ENCODE measurements at regions not wholly inside any gene's neighbourhood (a gene's known extent, or its start where the extent isn't known, plus 50 kb on each side); places are given as distances from the start of the nearest gene placed in this dataset.

DNA sequence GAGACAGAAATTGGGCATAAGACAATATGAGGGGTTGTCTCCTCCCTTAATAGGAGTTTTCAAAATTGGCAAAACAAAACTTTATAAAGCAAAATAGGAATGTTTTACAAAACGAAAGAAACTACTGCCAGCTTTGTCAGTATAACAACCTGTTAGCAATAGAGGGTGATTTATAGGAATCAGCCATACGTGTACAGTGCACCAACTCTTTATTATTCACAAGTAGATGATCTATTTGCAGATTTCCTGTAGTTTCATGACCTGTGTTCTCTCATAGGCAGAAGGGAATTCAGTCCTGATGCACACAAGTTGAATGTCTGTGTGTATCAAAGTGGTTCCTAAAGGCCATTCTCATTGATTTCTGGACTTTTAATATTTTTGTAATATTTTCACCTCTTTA is 116.3 kb downstream of the MFAP3L start:
- no peak for TF ChIP-seq CTCF (IDR thresholded peaks at IDR 0.05)
- no peak for TF ChIP-seq POLR2A (IDR thresholded peaks at IDR 0.05)
- 42 to 53% methylated on average over 2 of the region's 2 CpGs for WGBS, 2 donors
- intact Hi-C loops (cut with DNase I; ENCODE audit: low total_unique reads), result no loop called here
- H3K4me3 ChIP-seq (ENCODE audit: low read depth, poor library complexity, severe bottlenecking), result no peak overlapping the region
- no peak for DNase-seq (ENCODE audit: low spot score in 2 of 2)

DNA sequence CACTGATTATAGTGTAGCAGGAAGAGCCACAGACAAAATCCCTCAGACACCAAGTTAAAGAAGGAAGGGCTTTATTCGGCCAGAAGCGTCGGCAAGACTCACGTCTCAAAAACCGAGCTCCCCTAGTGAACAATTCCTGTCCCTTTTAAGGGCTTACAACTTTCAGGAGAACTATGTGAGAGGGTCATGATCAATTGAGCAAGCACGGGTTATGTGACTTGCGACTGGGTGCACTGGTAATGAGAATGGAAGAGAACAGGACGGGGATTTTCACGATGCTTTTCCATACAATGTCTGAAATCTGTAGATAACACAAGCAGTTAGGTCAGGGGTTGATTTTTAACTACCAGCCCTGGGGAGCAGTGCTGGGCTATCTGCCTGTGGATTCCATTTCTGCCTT is 116.7 kb downstream of the MFAP3L start:
- H3K4me3 ChIP-seq (ENCODE audit: low read depth, poor library complexity, severe bottlenecking), result no peak overlapping the region
- intact Hi-C loops (cut with DNase I; ENCODE audit: low total_unique reads), result no loop called here
- no peak for DNase-seq (ENCODE audit: low spot score in 2 of 2)
- 84 to 88% methylated on average over 9 of the region's 9 CpGs for WGBS, 2 donors
- TF ChIP-seq CTCF (IDR thresholded peaks at IDR 0.05), result no peak

DNA sequence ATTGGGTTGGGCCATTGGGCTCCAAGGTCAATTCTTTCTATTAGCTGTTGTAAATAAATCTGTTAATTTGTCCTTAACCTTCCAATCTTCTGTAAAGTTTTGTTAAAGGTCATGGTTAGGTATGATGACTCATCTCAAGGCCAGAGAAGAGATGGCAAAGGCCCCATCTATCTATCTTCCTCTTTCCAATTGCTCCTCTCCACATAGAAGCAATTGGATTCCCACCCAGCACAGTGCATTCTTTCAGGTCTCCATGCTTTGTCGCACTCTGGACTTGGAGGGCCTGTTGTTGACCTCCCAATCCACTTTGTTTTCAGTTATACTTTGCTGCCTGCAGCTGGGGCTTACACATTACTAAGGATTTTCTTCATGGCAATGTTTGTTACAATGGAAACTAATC is 118.5 kb downstream of the MFAP3L start:
- TF ChIP-seq POLR2A (IDR thresholded peaks at IDR 0.05) (no peak), CTCF (IDR thresholded peaks at IDR 0.05) (no peak)
- intact Hi-C loops (cut with DNase I; ENCODE audit: low total_unique reads), result no loop called here
- WGBS, 2 donors, result 93 to 94% methylated on average over 1 of the region's 1 CpG
- no peak overlapping the region for H3K4me3 ChIP-seq (ENCODE audit: low read depth, poor library complexity, severe bottlenecking)
- no peak for DNase-seq (ENCODE audit: low spot score in 2 of 2)

- DNase-seq (ENCODE audit: low spot score in 2 of 2), result no peak
- WGBS, 2 donors, result 56 to 61% methylated on average over 1 of the region's 1 CpG
- TF ChIP-seq POLR2A (IDR thresholded peaks at IDR 0.05) (no peak), CTCF (IDR thresholded peaks at IDR 0.05) (no peak)
- no peak overlapping the region for H3K4me3 ChIP-seq (ENCODE audit: low read depth, poor library complexity, severe bottlenecking)
- intact Hi-C loops (cut with DNase I; ENCODE audit: low total_unique reads), result no loop called here
Observed at GRCh38 chr4:169906821-169907220, 119.4 kb downstream of the MFAP3L start.

DNA sequence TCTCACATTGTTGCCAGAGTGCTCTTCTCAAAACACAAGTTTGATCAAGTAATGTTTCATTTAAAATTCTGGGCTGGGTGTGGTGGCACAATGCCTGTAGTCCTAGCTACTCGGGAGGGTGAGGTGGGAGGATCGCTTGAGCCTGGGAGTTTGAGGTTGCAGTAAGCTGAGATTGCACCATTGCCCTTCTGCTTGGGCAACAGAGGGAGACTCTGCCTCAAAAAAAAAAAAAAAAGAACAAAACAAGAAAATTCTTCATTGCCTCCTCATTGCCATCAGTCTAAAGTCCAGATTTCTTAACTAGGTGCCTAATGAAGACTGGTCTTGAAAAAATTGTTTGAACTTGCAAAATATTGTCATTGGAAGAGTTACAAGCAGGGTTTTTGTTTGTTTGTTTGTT is 120.1 kb downstream of the MFAP3L start:
- DNase-seq (ENCODE audit: low spot score in 2 of 2), result no peak
- TF ChIP-seq POLR2A (IDR thresholded peaks at IDR 0.05) (no peak), CTCF (IDR thresholded peaks at IDR 0.05) (no peak)
- WGBS, 2 donors, result 44 to 54% methylated on average over 2 of the region's 2 CpGs
- H3K4me3 ChIP-seq (ENCODE audit: low read depth, poor library complexity, severe bottlenecking), result no peak overlapping the region
- intact Hi-C loops (cut with DNase I; ENCODE audit: low total_unique reads), result no loop called here

- intact Hi-C loops (cut with DNase I; ENCODE audit: low total_unique reads), result no loop called here
- WGBS, 2 donors, result 82 to 89% methylated on average over 9 of the region's 9 CpGs
Observed at GRCh38 chr4:169902658-169903345, 123.4 kb downstream of the MFAP3L start.

More at GRCh38 chr4:169902658-169903345, 123.4 kb downstream of the MFAP3L start:
- TF ChIP-seq POLR2A (IDR thresholded peaks at IDR 0.05), result no peak
- TF ChIP-seq CTCF (IDR thresholded peaks at IDR 0.05), result no peak
- no peak for DNase-seq (ENCODE audit: low spot score in 2 of 2)
- no peak overlapping the region for H3K4me3 ChIP-seq (ENCODE audit: low read depth, poor library complexity, severe bottlenecking)
